Epithelial cell of esophagus (primary cell): ENCODE measurements at regions not wholly inside any gene's neighbourhood (a gene's known extent, or its start where the extent isn't known, plus 50 kb on each side); places are given as distances from the start of the nearest gene placed in this dataset.

ENCODE experiments used
- DNase-seq: peaks from one replicate; pipeline ENCODE4 v3.0.0; 2010; ENCODE audit warnings: low read depth
- H3K4me3 ChIP-seq: 2 replicates; pipeline ENCODE4 v1.5.1; 2011; ENCODE audit warnings: mild to moderate bottlenecking, low read length, control low read depth
- CTCF ChIP-seq: IDR thresholded peaks from 2 replicates; pipeline ENCODE4 v1.5.1; 2011; ENCODE audit warnings: low read depth, mild to moderate bottlenecking, low read length, control low read depth, inconsistent platforms; ENCODE audit not compliant: insufficient read depth; ENCODE audit errors: missing control alignments

DNA sequence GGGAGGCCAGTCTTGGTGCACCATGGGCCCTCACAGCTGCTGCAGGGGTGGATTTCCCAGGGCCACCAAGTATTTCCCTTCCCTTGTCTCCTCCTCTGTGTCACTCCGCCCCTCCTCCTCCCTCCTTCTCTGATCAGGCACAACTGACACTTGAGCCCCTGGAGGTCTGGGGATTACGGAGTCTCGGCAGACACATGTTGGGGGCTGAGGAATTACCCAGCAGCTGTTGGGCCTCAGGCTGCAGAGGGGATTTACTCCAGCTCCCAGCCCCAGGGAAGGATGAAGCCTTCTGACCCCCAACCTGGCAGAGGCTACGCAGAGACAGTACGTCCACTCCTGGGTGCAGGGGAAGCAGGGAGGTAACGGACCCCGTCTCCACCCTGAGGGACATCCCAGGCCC, 420.5 kb upstream of the SULF2 start:
- TF ChIP-seq CTCF: no peak
- H3K4me3 ChIP-seq: no peak overlapping the region

GRCh38 chr20:48205281-48205782, 420.1 kb upstream of the SULF2 start:
- TF ChIP-seq CTCF: no peak
- DNase-seq: no peak
- no peak overlapping the region for H3K4me3 ChIP-seq

More for the DNA sequence above, 420.5 kb upstream of the SULF2 start:
- no peak for DNase-seq

DNA sequence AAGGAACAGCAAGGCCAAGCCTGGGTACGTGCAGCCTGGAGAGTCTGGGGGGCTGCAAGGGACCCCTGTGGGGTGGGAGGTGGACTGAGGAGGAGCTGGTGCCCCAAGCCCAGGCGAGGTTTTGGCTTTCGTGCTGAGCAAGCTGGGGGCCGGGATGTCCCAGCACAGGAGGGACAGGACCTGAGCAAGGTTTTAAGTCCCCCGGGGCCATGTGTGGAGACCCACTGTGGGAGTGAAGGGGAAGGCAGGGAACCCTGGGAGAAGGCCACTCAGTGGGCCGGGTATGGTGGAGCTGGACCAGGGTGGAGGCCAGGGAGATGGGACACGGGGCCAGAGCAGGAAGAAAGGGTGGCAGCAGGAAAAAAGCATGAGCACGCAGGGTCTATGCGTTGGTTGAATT, 419.2 kb upstream of the SULF2 start:
- H3K4me3 ChIP-seq: no peak overlapping the region

DNA sequence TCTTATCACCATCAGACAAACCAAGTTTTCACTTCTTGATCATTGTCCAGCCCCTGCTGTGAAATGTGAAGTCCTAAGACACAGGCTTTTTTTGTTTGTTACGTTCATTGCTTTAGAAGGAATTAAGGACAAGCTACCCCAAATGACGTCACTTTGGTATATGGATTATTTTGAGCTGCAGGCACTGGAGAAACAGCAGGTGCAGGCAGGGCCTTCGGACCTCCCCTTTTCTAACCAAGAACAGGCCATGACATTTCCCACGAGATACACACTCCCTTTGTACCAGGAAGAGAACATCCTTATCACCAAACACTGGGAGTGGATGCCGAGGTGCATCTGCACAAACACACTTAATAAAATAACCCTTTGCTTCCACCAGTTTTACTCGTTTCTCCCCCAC, 418.0 kb upstream of the SULF2 start:
- H3K4me3 ChIP-seq: no peak overlapping the region

More for the DNA sequence above, 419.2 kb upstream of the SULF2 start:
- TF ChIP-seq CTCF: no peak
- no peak for DNase-seq

DNA sequence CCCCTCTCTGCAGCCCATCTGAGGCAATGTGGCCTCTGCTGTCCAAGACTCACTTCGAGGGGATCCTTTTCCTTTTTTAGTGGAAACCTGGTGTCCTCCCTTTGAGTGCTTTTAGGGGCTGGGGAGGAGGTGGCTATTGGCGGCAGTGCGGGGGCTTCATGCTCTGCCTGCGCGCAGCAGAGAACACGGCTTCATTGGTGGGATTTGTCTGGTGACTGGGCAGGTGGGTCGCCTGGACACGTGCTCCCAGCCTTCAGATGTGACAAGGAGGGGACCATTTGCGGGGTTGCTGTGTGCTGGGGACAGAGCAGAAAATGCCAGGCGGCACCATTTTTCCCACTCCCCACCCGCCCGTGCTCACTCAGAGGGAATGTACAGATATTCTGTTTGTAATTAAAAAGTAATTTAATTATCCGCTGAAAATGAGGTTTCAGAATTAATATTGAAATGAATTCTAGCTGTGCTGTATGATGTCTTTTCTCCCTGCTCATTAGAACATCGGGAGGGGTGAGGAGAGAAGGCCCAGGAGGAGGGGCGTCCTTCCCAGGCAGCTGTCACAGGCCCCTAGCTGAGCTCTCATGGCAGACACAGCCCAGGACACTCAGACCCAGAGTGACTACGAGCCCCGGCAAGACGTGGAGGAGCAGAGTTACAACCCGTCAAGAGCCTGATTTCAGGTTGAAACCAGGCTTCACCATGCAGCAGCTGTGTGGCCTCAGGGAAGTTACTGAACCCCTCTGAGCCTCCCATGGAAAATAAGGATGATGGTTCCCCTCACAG, 417.2 kb upstream of the SULF2 start:
- no peak for DNase-seq
- no peak for TF ChIP-seq CTCF
- no peak overlapping the region for H3K4me3 ChIP-seq

More for the DNA sequence above, 418.0 kb upstream of the SULF2 start:
- TF ChIP-seq CTCF: no peak
- DNase-seq: no peak

GRCh38 chr20:48201885-48202284, 416.6 kb upstream of the SULF2 start:
- no peak for DNase-seq
- TF ChIP-seq CTCF: no peak
- no peak overlapping the region for H3K4me3 ChIP-seq

DNA sequence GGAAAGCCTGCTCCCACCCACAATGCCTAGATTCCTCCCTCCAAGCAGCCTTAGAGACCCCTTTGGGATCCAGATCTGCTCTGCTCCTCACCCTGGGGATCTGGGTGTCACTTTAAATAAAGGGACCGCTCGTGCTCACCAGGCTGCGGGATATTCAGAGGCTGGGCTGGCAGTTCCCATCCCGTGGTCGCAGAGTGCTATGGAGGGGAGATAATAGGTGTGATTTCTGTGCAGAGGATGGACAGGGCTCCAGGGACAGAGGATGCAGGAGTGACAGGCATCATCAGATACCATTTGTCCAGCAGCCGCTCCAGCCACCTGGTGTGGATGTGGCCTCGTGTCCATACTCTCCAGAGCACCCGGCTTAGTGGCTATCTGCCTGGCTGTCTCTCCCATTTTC, 415.9 kb upstream of the SULF2 start:
- DNase-seq: no peak
- no peak overlapping the region for H3K4me3 ChIP-seq
- TF ChIP-seq CTCF: no peak
